ENCODE measurements at regions not wholly inside any gene's neighbourhood (a gene's known extent, or its start where the extent isn't known, plus 50 kb on each side); places are given as distances from the start of the nearest gene placed in this dataset.
"Not testable (repeated sequence)": the region's sequence is repeated elsewhere in the genome, so short reads cannot be mapped to it uniquely, and the experiment has no call there.

GRCh38 chr7:85274454-85274853 is 87.6 kb upstream of the SEMA3D start:
- TF ChIP-seq, protein P1, sequence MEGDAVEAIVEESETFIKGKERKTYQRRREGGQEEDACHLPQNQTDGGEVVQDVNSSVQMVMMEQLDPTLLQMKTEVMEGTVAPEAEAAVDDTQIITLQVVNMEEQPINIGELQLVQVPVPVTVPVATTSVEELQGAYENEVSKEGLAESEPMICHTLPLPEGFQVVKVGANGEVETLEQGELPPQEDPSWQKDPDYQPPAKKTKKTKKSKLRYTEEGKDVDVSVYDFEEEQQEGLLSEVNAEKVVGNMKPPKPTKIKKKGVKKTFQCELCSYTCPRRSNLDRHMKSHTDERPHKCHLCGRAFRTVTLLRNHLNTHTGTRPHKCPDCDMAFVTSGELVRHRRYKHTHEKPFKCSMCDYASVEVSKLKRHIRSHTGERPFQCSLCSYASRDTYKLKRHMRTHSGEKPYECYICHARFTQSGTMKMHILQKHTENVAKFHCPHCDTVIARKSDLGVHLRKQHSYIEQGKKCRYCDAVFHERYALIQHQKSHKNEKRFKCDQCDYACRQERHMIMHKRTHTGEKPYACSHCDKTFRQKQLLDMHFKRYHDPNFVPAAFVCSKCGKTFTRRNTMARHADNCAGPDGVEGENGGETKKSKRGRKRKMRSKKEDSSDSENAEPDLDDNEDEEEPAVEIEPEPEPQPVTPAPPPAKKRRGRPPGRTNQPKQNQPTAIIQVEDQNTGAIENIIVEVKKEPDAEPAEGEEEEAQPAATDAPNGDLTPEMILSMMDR (IDR thresholded peaks at IDR 0.05; ENCODE audit: low read depth, low read length, poor library complexity, severe bottlenecking): no peak
- TF ChIP-seq EZH2phosphoT487 (IDR thresholded peaks at IDR 0.05; ENCODE audit: borderline replicate concordance, low read length): no peak
- no peaks in the 10 kb centered on the region for H3K27me3 ChIP-seq (ENCODE audit: control insufficient read depth, low read length)
- H3K4me2 ChIP-seq (ENCODE audit: low read length): peak overlapping the region; percentile 44; the same call in 1 of the 2 replicates

GRCh38 chr7:85262891-85263290 is 76.0 kb upstream of the SEMA3D start:
- Histone ChIP-seq H4K20me1 (ENCODE audit: control insufficient read depth, insufficient read depth, low read depth, low read length) (no peaks in the 10 kb centered on the region), H3K4me1 (ENCODE audit: control insufficient read depth, low read length) (no peaks in the 10 kb centered on the region), H3K27ac (ENCODE audit: low read depth, low read length) (no peak overlapping the region), H3K4me3 (ENCODE audit: low read length) (no peak overlapping the region), H3K36me3 (ENCODE audit: control insufficient read depth, low read length) (no peaks in the 10 kb centered on the region), H3K27me3 (ENCODE audit: control insufficient read depth, low read length) (no peaks in the 10 kb centered on the region), H3K79me2 (ENCODE audit: control insufficient read depth, low read length) (no peaks in the 10 kb centered on the region), H3K9me3 (ENCODE audit: control insufficient read depth, insufficient read depth, low read length) (no peaks in the 10 kb centered on the region), H3F3A (ENCODE audit: control insufficient read depth, insufficient read depth) (no peaks in the 10 kb centered on the region), H3K4me2 (ENCODE audit: low read length) (no peak overlapping the region), H3K9me2 (replicated peaks; ENCODE audit: control insufficient read depth, low read length) (no peaks in the 10 kb centered on the region)
- TF ChIP-seq, protein P1 (IDR thresholded peaks at IDR 0.05; ENCODE audit: low read depth, low read length, poor library complexity, severe bottlenecking): no peak
- no peak for TF ChIP-seq EZH2phosphoT487 (IDR thresholded peaks at IDR 0.05; ENCODE audit: borderline replicate concordance, low read length)

More at GRCh38 chr7:85274454-85274853, 87.6 kb upstream of the SEMA3D start:
- H3K4me3 ChIP-seq (ENCODE audit: low read length): no peak overlapping the region
- H3K9me2 ChIP-seq (replicated peaks; ENCODE audit: control insufficient read depth, low read length): no peaks in the 10 kb centered on the region
- no peak overlapping the region for H3K27ac ChIP-seq (ENCODE audit: low read depth, low read length)
- H3F3A ChIP-seq (ENCODE audit: control insufficient read depth, insufficient read depth): no peaks in the 10 kb centered on the region
- no peaks in the 10 kb centered on the region for H3K79me2 ChIP-seq (ENCODE audit: control insufficient read depth, low read length)
- peaks cover 30% of the 10 kb centered on the region for H3K4me1 ChIP-seq (ENCODE audit: control insufficient read depth, low read length)
- H3K36me3 ChIP-seq (ENCODE audit: control insufficient read depth, low read length): no peaks in the 10 kb centered on the region
- H3K9me3 ChIP-seq (ENCODE audit: control insufficient read depth, insufficient read depth, low read length): no peaks in the 10 kb centered on the region
- H4K20me1 ChIP-seq (ENCODE audit: control insufficient read depth, insufficient read depth, low read depth, low read length): no peaks in the 10 kb centered on the region

DNA sequence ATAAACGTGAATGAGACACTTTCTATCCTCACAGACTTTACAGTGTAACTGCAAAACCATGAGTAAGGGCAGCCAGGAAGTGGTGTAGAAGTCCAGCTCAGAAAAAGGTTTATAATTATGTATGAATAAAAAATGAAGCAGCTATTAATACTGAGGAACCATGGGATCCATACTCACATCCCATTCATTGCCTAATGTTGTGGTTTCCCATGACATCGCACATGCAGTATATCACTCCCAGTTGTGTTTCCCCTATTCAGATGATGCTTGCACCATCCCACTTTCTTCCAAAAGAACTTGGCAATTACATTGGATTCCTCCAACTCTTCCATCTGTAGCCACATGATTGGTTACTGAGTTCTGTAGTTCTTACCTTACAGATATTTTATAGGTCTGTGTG is 74.5 kb upstream of the SEMA3D start:
- Histone ChIP-seq H3K79me2 (ENCODE audit: control insufficient read depth, low read length) (no peaks in the 10 kb centered on the region), H3K27ac (ENCODE audit: low read depth, low read length) (no peak overlapping the region), H3F3A (ENCODE audit: control insufficient read depth, insufficient read depth) (no peaks in the 10 kb centered on the region), H3K4me1 (ENCODE audit: control insufficient read depth, low read length) (no peaks in the 10 kb centered on the region), H3K27me3 (ENCODE audit: control insufficient read depth, low read length) (no peaks in the 10 kb centered on the region), H3K9me2 (replicated peaks; ENCODE audit: control insufficient read depth, low read length) (no peaks in the 10 kb centered on the region), H3K4me2 (ENCODE audit: low read length) (no peak overlapping the region), H4K20me1 (ENCODE audit: control insufficient read depth, insufficient read depth, low read depth, low read length) (no peaks in the 10 kb centered on the region), H3K4me3 (ENCODE audit: low read length) (no peak overlapping the region), H3K9me3 (ENCODE audit: control insufficient read depth, insufficient read depth, low read length) (no peaks in the 10 kb centered on the region), H3K36me3 (ENCODE audit: control insufficient read depth, low read length) (no peaks in the 10 kb centered on the region)
- TF ChIP-seq, protein P1 (IDR thresholded peaks at IDR 0.05; ENCODE audit: low read depth, low read length, poor library complexity, severe bottlenecking): no peak
- TF ChIP-seq EZH2phosphoT487 (IDR thresholded peaks at IDR 0.05; ENCODE audit: borderline replicate concordance, low read length): no peak

DNA sequence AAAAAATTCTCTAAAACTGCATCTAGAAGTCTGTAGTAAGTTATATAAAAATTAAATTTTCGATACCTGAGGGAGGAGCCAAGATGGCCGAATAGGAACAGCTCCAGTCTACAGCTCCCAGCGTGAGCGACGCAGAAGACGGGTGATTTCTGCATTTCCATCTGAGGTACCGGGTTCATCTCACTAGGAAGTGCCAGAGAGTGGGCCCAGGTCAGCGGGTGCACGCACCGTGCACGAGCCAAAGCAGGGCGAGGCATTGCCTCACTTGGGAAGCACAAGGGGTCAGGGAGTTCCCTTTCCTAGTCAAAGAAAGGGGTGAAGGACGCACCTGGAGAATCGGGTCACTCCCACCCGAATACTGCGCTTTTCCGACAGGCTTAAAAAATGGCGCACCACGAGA is 62.9 kb upstream of the SEMA3D start:
- H3K36me3 ChIP-seq (ENCODE audit: control insufficient read depth, low read length); H3F3A ChIP-seq (ENCODE audit: control insufficient read depth, insufficient read depth); H3K4me2 ChIP-seq (ENCODE audit: low read length); H3K4me1 ChIP-seq (ENCODE audit: control insufficient read depth, low read length); H4K20me1 ChIP-seq (ENCODE audit: control insufficient read depth, insufficient read depth, low read depth, low read length); H3K9me3 ChIP-seq (ENCODE audit: control insufficient read depth, insufficient read depth, low read length); H3K4me3 ChIP-seq (ENCODE audit: low read length); H3K27me3 ChIP-seq (ENCODE audit: control insufficient read depth, low read length); H3K79me2 ChIP-seq (ENCODE audit: control insufficient read depth, low read length); H3K9me2 ChIP-seq (replicated peaks; ENCODE audit: control insufficient read depth, low read length); H3K27ac ChIP-seq (ENCODE audit: low read depth, low read length): not testable (repeated sequence)
